ENCODE measurements at regions not wholly inside any gene's neighbourhood (a gene's known extent, or its start where the extent isn't known, plus 50 kb on each side); places are given as distances from the start of the nearest gene placed in this dataset.

DNA sequence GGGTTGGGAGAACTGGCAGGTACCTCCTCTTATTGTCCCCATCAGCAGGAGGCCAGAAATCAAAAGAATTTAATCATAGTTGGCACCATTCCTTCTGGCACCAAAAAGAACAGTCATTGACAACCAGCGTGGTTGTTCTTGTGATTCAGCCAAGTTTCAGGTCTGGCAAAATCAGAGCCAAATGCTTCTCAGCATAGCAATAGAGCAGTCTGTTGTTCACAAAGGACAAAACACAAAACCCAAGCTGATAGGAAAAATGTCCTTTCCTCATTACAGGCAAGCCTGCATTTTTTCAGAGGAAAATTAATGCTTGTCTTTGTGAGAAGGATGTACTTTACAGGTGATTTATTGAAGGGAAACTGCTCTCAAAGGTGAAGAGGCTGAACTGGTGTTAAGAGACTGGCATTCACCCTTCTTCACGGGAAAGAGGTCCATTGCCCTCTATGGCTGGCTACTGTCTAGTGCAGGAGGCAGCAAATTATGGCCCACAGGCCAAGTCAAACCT lies 241.8 kb upstream of the ARHGAP42 start:
- TF ChIP-seq, protein P1, sequence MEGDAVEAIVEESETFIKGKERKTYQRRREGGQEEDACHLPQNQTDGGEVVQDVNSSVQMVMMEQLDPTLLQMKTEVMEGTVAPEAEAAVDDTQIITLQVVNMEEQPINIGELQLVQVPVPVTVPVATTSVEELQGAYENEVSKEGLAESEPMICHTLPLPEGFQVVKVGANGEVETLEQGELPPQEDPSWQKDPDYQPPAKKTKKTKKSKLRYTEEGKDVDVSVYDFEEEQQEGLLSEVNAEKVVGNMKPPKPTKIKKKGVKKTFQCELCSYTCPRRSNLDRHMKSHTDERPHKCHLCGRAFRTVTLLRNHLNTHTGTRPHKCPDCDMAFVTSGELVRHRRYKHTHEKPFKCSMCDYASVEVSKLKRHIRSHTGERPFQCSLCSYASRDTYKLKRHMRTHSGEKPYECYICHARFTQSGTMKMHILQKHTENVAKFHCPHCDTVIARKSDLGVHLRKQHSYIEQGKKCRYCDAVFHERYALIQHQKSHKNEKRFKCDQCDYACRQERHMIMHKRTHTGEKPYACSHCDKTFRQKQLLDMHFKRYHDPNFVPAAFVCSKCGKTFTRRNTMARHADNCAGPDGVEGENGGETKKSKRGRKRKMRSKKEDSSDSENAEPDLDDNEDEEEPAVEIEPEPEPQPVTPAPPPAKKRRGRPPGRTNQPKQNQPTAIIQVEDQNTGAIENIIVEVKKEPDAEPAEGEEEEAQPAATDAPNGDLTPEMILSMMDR (IDR thresholded peaks at IDR 0.05) = no peak
- TF ChIP-seq EP300 (IDR thresholded peaks at IDR 0.05) = no peak
